ENCODE measurements at regions not wholly inside any gene's neighbourhood (a gene's known extent, or its start where the extent isn't known, plus 50 kb on each side); places are given as distances from the start of the nearest gene placed in this dataset.

DNA sequence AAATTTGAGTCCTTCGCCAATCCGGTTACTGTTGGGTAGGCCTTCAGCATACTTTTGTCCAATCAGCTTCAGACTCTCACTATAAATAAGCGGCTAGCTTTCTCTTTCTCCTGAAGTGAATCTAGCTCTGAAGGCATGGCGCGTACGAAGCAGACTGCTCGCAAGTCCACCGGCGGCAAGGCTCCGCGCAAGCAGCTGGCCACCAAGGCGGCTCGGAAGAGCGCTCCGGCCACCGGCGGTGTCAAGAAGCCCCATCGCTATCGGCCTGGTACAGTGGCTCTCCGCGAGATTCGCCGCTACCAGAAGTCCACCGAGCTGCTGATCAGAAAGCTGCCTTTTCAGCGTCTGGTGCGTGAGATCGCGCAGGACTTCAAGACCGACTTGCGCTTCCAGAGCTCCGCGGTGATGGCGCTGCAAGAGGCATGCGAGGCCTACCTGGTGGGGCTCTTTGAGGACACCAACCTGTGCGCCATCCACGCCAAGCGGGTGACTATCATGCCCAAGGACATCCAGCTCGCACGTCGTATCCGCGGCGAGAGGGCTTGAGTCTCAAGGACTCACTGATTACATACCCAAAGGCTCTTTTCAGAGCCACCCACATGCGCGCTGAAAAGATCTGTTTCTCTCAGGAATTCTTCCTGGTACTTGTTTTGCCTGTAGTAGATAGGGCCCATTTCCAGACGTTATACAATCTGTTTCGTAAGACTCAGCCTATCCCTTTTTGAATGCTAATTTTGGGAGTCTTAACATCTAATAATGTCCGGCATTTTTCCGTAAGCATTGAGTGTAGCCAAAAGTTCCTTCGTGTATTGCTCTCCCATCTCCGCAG is 102.0 kb downstream of the OR2B2 start (continued):
- TF ChIP-seq, protein P1, sequence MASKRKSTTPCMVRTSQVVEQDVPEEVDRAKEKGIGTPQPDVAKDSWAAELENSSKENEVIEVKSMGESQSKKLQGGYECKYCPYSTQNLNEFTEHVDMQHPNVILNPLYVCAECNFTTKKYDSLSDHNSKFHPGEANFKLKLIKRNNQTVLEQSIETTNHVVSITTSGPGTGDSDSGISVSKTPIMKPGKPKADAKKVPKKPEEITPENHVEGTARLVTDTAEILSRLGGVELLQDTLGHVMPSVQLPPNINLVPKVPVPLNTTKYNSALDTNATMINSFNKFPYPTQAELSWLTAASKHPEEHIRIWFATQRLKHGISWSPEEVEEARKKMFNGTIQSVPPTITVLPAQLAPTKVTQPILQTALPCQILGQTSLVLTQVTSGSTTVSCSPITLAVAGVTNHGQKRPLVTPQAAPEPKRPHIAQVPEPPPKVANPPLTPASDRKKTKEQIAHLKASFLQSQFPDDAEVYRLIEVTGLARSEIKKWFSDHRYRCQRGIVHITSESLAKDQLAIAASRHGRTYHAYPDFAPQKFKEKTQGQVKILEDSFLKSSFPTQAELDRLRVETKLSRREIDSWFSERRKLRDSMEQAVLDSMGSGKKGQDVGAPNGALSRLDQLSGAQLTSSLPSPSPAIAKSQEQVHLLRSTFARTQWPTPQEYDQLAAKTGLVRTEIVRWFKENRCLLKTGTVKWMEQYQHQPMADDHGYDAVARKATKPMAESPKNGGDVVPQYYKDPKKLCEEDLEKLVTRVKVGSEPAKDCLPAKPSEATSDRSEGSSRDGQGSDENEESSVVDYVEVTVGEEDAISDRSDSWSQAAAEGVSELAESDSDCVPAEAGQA (IDR thresholded peaks at IDR 0.05; ENCODE audit: low read depth), result no peak; the same call in 1 of the 2 replicates
- TF ChIP-seq, protein P1 (CRISPR knock-in tag; IDR thresholded peaks at IDR 0.05; ENCODE audit: borderline replicate concordance), result peak; percentile 23; the same call in 1 of the 2 replicates
- TF ChIP-seq ZNF713 (CRISPR knock-in tag; IDR thresholded peaks at IDR 0.05) (0 out of 2 replicates have a peak, but pooled peaks have one; percentile 62), GATAD1 (CRISPR knock-in tag; IDR thresholded peaks at IDR 0.05) (peak; percentile 71), ZNF883 (CRISPR knock-in tag; IDR thresholded peaks at IDR 0.05; ENCODE audit: not compliant biosample characterization) (peak; percentile 97), ZNF616 (CRISPR knock-in tag; IDR thresholded peaks at IDR 0.05; ENCODE audit: low read depth) (peak; percentile 94), ZNF546 (CRISPR knock-in tag; conservative IDR thresholded peaks at IDR 0.05) (peak; percentile 96), ZNF569 (CRISPR knock-in tag; IDR thresholded peaks at IDR 0.05; ENCODE audit: borderline replicate concordance) (no peak; the same call in 1 of the 2 replicates), TSC22D2 (CRISPR knock-in tag; IDR thresholded peaks at IDR 0.05; ENCODE audit: borderline replicate concordance) (peak; percentile 84; the same call in 1 of the 2 replicates), ESRRA (CRISPR knock-in tag; IDR thresholded peaks at IDR 0.05; ENCODE audit: low read depth) (peak; percentile 29; the same call in 1 of the 2 replicates), KLF16 (CRISPR knock-in tag; IDR thresholded peaks at IDR 0.05) (peak in 1 of 2 experiments; percentile 82; a peak in 2 of 4 replicates), SUZ12 (IDR thresholded peaks at IDR 0.05; ENCODE audit: low read depth, low read length) (no peak), ZBTB42 (CRISPR knock-in tag; IDR thresholded peaks at IDR 0.05) (peak; percentile 76), RBM39 (IDR thresholded peaks at IDR 0.05; ENCODE audit: low read depth, low read length, poor library complexity, severe bottlenecking) (peak; percentile 100), ZFAT (CRISPR knock-in tag; conservative IDR thresholded peaks at IDR 0.05) (no peak), SETDB1 (CRISPR knock-in tag; IDR thresholded peaks at IDR 0.05; ENCODE audit: borderline replicate concordance) (no peak), MED8 (CRISPR knock-in tag; IDR thresholded peaks at IDR 0.05; ENCODE audit: insufficient replicate concordance) (peak; percentile 96), ZNF747 (CRISPR knock-in tag; IDR thresholded peaks at IDR 0.05; ENCODE audit: borderline replicate concordance) (peak; percentile 90)
- TF ChIP-seq, protein P2, sequence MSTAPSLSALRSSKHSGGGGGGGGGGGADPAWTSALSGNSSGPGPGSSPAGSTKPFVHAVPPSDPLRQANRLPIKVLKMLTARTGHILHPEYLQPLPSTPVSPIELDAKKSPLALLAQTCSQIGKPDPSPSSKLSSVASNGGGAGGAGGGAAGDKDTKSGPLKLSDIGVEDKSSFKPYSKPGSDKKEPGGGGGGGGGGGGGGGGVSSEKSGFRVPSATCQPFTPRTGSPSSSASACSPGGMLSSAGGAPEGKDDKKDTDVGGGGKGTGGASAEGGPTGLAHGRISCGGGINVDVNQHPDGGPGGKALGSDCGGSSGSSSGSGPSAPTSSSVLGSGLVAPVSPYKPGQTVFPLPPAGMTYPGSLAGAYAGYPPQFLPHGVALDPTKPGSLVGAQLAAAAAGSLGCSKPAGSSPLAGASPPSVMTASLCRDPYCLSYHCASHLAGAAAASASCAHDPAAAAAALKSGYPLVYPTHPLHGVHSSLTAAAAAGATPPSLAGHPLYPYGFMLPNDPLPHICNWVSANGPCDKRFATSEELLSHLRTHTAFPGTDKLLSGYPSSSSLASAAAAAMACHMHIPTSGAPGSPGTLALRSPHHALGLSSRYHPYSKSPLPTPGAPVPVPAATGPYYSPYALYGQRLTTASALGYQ (CRISPR knock-in tag; IDR thresholded peaks at IDR 0.05), result peak; percentile 70
- TF ChIP-seq, protein P3, sequence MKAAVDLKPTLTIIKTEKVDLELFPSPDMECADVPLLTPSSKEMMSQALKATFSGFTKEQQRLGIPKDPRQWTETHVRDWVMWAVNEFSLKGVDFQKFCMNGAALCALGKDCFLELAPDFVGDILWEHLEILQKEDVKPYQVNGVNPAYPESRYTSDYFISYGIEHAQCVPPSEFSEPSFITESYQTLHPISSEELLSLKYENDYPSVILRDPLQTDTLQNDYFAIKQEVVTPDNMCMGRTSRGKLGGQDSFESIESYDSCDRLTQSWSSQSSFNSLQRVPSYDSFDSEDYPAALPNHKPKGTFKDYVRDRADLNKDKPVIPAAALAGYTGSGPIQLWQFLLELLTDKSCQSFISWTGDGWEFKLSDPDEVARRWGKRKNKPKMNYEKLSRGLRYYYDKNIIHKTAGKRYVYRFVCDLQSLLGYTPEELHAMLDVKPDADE (CRISPR knock-in tag; IDR thresholded peaks at IDR 0.05), result 0 out of 2 replicates have a peak, but pooled peaks have one; percentile 73

Data from HepG2 (cell line).